SU-DHL-6 (cell line): ENCODE measurements at regions not wholly inside any gene's neighbourhood (a gene's known extent, or its start where the extent isn't known, plus 50 kb on each side); places are given as distances from the start of the nearest gene placed in this dataset.

Experiments used
- H2AFZ ChIP-seq: fragments of 200-600 bp; sonication (generic); 2 replicates; pipeline ENCODE4 v1.6.1; 2014; ENCODE audit warnings: low read depth, mild to moderate bottlenecking, moderate library complexity, mixed read lengths, antibody characterized with exemption, low read length; ENCODE audit not compliant: severe bottlenecking
- H3F3A ChIP-seq: fragments of 200-600 bp; shearing (Covaris generic); 2 replicates; pipeline ENCODE4 v1.6.0; 2016; ENCODE audit warnings: antibody characterized with exemption, mild to moderate bottlenecking; ENCODE audit not compliant: insufficient read depth
- H3K27ac ChIP-seq: fragments of 200-600 bp; sonication (generic); 2 replicates; pipeline ENCODE4 v1.5.1; 2016; ENCODE audit warnings: low read depth, mild to moderate bottlenecking, low read length, moderate library complexity, mixed read lengths
- H3K27me3 ChIP-seq: fragments of 200-600 bp; sonication (generic), shearing (Covaris generic); 2 replicates; pipeline ENCODE4 v1.6.0; 2014; ENCODE audit warnings: mild to moderate bottlenecking, low read length
- H3K36me3 ChIP-seq: fragments of 200-600 bp; sonication (generic); 2 replicates; pipeline ENCODE4 v1.6.1; 2014; ENCODE audit warnings: mild to moderate bottlenecking, low read length, mixed read lengths
- H3K4me2 ChIP-seq: fragments of 300-600, 200-600 bp; shearing (Covaris generic), sonication (generic); 2 replicates; pipeline ENCODE4 v1.6.0; 2014; ENCODE audit warnings: low read length, low read depth, mild to moderate bottlenecking; ENCODE audit not compliant: poor library complexity, severe bottlenecking
- H3K4me3 ChIP-seq: fragments of 200-600 bp; sonication (generic); 2 replicates; pipeline ENCODE4 v1.5.1; 2014; ENCODE audit warnings: antibody characterized with exemption, low read length, mild to moderate bottlenecking, mixed read lengths; ENCODE audit not compliant: insufficient read depth, poor library complexity, severe bottlenecking
- H3K79me2 ChIP-seq: fragments of 200-600 bp; sonication (generic); 2 replicates; pipeline ENCODE4 v1.6.1; 2014; ENCODE audit warnings: mild to moderate bottlenecking, low read length, moderate library complexity; ENCODE audit not compliant: insufficient read depth
- H3K9ac ChIP-seq: fragments of 200-600 bp; sonication (generic); 2 replicates; pipeline ENCODE4 v1.7.0; 2014; ENCODE audit warnings: mild to moderate bottlenecking, low read length
- H3K9me2 ChIP-seq: fragments of 200-600 bp; sonication (generic); replicated peaks from 2 replicates; pipeline ENCODE4 v1.6.1; 2014; ENCODE audit warnings: low read length; ENCODE audit not compliant: insufficient read depth
- H3K9me3 ChIP-seq: fragments of 200-600 bp; sonication (generic); 2 replicates; pipeline ENCODE4 v1.6.1; 2014; ENCODE audit warnings: low read length, mixed read lengths; ENCODE audit not compliant: insufficient read depth
- H4K20me1 ChIP-seq: fragments of 200-600 bp; sonication (generic); 2 replicates; pipeline ENCODE4 v1.6.1; 2014; ENCODE audit warnings: low read depth, mild to moderate bottlenecking, antibody characterized with exemption, low read length, moderate library complexity, mixed read lengths
- CTCF ChIP-seq: fragments of 200-600 bp; sonication (generic); IDR thresholded peaks from one replicate; pipeline ENCODE4 v1.5.1; 2017; ENCODE audit warnings: antibody characterized with exemption, mild to moderate bottlenecking, low read length, moderate library complexity; ENCODE audit not compliant: insufficient read depth, poor library complexity, severe bottlenecking
- EZH2phosphoT487 ChIP-seq: fragments of 200-600 bp; sonication (generic), shearing (Covaris generic); conservative IDR thresholded peaks from 2 replicates; pipeline ENCODE4 v1.6.1; 2018; ENCODE audit warnings: mild to moderate bottlenecking, antibody characterized with exemption, low read length, moderate library complexity, mixed read lengths

- no peaks in the 10 kb centered on the region for H3K9me3 ChIP-seq
- H3K27ac ChIP-seq, result no peak overlapping the region
- H3K4me2 ChIP-seq, result no peak overlapping the region
- H3K9ac ChIP-seq, result no peak overlapping the region
- no peaks in the 10 kb centered on the region for H4K20me1 ChIP-seq
- no peaks in the 10 kb centered on the region for H3F3A ChIP-seq
- H3K27me3 ChIP-seq, result no peaks in the 10 kb centered on the region
- H3K4me3 ChIP-seq, result no peak overlapping the region
- H3K9me2 ChIP-seq, result no peaks in the 10 kb centered on the region
- H3K79me2 ChIP-seq, result no peaks in the 10 kb centered on the region
- no peak overlapping the region for H2AFZ ChIP-seq
- TF ChIP-seq EZH2phosphoT487 (no peak), CTCF (no peak)
- no peaks in the 10 kb centered on the region for H3K36me3 ChIP-seq
Measured at GRCh38 chr3:106336619-106337018, 467.8 kb upstream of the CBLB start.

- Histone ChIP-seq H3K9ac (no peak overlapping the region), H3K27me3 (no peaks in the 10 kb centered on the region), H3K4me3 (no peak overlapping the region), H4K20me1 (no peaks in the 10 kb centered on the region), H3K36me3 (no peaks in the 10 kb centered on the region), H2AFZ (no peak overlapping the region), H3K4me2 (no peak overlapping the region), H3K27ac (no peak overlapping the region), H3F3A (no peaks in the 10 kb centered on the region), H3K79me2 (no peaks in the 10 kb centered on the region), H3K9me3 (no peaks in the 10 kb centered on the region), H3K9me2 (no peaks in the 10 kb centered on the region)
- TF ChIP-seq CTCF (no peak), EZH2phosphoT487 (no peak)
Measured at GRCh38 chr3:106337116-106337515, 468.3 kb upstream of the CBLB start.

GRCh38 chr3:106338582-106339214 lies 469.9 kb upstream of the CBLB start:
- no peaks in the 10 kb centered on the region for H4K20me1 ChIP-seq
- H3K4me3 ChIP-seq, result no peak overlapping the region
- no peaks in the 10 kb centered on the region for H3K9me2 ChIP-seq
- no peaks in the 10 kb centered on the region for H3K36me3 ChIP-seq
- no peak overlapping the region for H3K9ac ChIP-seq
- no peak overlapping the region for H3K27ac ChIP-seq
- H3F3A ChIP-seq, result no peaks in the 10 kb centered on the region
- H2AFZ ChIP-seq, result no peak overlapping the region
- no peak overlapping the region for H3K4me2 ChIP-seq
- no peak for TF ChIP-seq CTCF
- no peaks in the 10 kb centered on the region for H3K79me2 ChIP-seq
- no peaks in the 10 kb centered on the region for H3K9me3 ChIP-seq
- H3K27me3 ChIP-seq, result no peaks in the 10 kb centered on the region

- Histone ChIP-seq H3K79me2 (no peaks in the 10 kb centered on the region), H3K9me2 (no peaks in the 10 kb centered on the region), H3K4me3 (no peak overlapping the region), H3K36me3 (no peaks in the 10 kb centered on the region), H4K20me1 (no peaks in the 10 kb centered on the region), H3K27ac (no peak overlapping the region), H3F3A (no peaks in the 10 kb centered on the region), H3K27me3 (no peaks in the 10 kb centered on the region), H3K9ac (no peak overlapping the region), H3K9me3 (no peaks in the 10 kb centered on the region), H3K4me2 (no peak overlapping the region), H2AFZ (no peak overlapping the region)
- TF ChIP-seq CTCF, result no peak
- no peak for TF ChIP-seq EZH2phosphoT487
Measured at GRCh38 chr3:106339551-106339950, 470.7 kb upstream of the CBLB start.
